DLD1 (cell line): ENCODE measurements at regions not wholly inside any gene's neighbourhood (a gene's known extent, or its start where the extent isn't known, plus 50 kb on each side); places are given as distances from the start of the nearest gene placed in this dataset.
"Not testable (repeated sequence)": the region's sequence is repeated elsewhere in the genome, so short reads cannot be mapped to it uniquely, and the experiment has no call there.

Experiments used
- in situ Hi-C: cut with HindIII; loops from 2 replicates; pipeline ENCODE4 v1.10.0; 2017; ENCODE audit warnings: low sequenced_read_pairs

GRCh38 chr7:131068604-131069021, 259.1 kb upstream of the MKLN1 start:
- in situ Hi-C loops = no loop called here

GRCh38 chr7:131071786-131072504, 255.7 kb upstream of the MKLN1 start:
- in situ Hi-C loops = no loop called here

- in situ Hi-C loops = no loop called here
These were observed 255.1 kb upstream of the MKLN1 start for GRCh38 chr7:131072505-131073091.

GRCh38 chr7:131074043-131074442, 253.6 kb upstream of the MKLN1 start:
- in situ Hi-C loops = no loop called here

GRCh38 chr7:131074585-131074984, 253.1 kb upstream of the MKLN1 start:
- in situ Hi-C loops = no loop called here

- in situ Hi-C loops = no loop called here
These were observed 252.3 kb upstream of the MKLN1 start for GRCh38 chr7:131075406-131075805.

- in situ Hi-C loops = no loop called here
These were observed 251.6 kb upstream of the MKLN1 start for GRCh38 chr7:131076032-131076431.

- in situ Hi-C loops = no loop called here
These were observed 250.9 kb upstream of the MKLN1 start for GRCh38 chr7:131076711-131077181.

- in situ Hi-C loops = no loop called here
These were observed 249.9 kb upstream of the MKLN1 start for GRCh38 chr7:131077735-131078134.

- in situ Hi-C loops = no loop called here
These were observed 246.9 kb upstream of the MKLN1 start for GRCh38 chr7:131080754-131081153.

- in situ Hi-C loops = no loop called here
These were observed 246.4 kb upstream of the MKLN1 start for GRCh38 chr7:131081308-131081707.

- in situ Hi-C loops = no loop called here
These were observed 243.9 kb upstream of the MKLN1 start for GRCh38 chr7:131083781-131084180.

- in situ Hi-C loops = not testable (repeated sequence)
These were observed 243.3 kb upstream of the MKLN1 start for GRCh38 chr7:131084336-131084735.

GRCh38 chr7:131087756-131088658, 239.7 kb upstream of the MKLN1 start:
- in situ Hi-C loops = no loop called here

GRCh38 chr7:131090188-131090587, 237.5 kb upstream of the MKLN1 start:
- in situ Hi-C loops = no loop called here

- in situ Hi-C loops = no loop called here
These were observed 236.6 kb upstream of the MKLN1 start for GRCh38 chr7:131090886-131091692.

- in situ Hi-C loops = no loop called here
These were observed 233.0 kb upstream of the MKLN1 start for GRCh38 chr7:131094685-131095084.

- in situ Hi-C loops = no loop called here
These were observed 232.3 kb upstream of the MKLN1 start for GRCh38 chr7:131095346-131095745.

GRCh38 chr7:131096267-131096927, 231.3 kb upstream of the MKLN1 start:
- in situ Hi-C loops = no loop called here
